RWPE2 (cell line): ENCODE measurements at regions not wholly inside any gene's neighbourhood (a gene's known extent, or its start where the extent isn't known, plus 50 kb on each side); places are given as distances from the start of the nearest gene placed in this dataset.

Experiments
- ATAC-seq: fragments of 200-7000 bp; cut with Tn5 transposase; 3 replicates; pipeline ENCODE4 v1.9.1; 2021; ENCODE audit warnings: low read depth
- DNase-seq: peaks from one replicate; pipeline ENCODE4 v3.0.0-alpha.2; 2020; ENCODE audit warnings: low spot score
- H3K27ac ChIP-seq: fragments of 450-650 bp; 2 replicates; pipeline ENCODE4 v1.5.1; 2017; ENCODE audit warnings: mild to moderate bottlenecking; ENCODE audit not compliant: poor library complexity, severe bottlenecking
- H3K27me3 ChIP-seq: fragments of 250-450 bp; sonication (Bioruptor Pico); 2 replicates; pipeline ENCODE4 v1.5.1; 2021; ENCODE audit warnings: mild to moderate bottlenecking, moderate library complexity; ENCODE audit not compliant: insufficient read depth, poor library complexity, severe bottlenecking
- H3K36me3 ChIP-seq: fragments of 250-450 bp; sonication (Bioruptor Pico); 2 replicates; pipeline ENCODE4 v1.5.1; 2020; ENCODE audit warnings: low read depth, mild to moderate bottlenecking, moderate library complexity
- H3K4me1 ChIP-seq: fragments of 250-450 bp; sonication (Bioruptor Pico); 2 replicates; pipeline ENCODE4 v1.5.1; 2021; ENCODE audit warnings: mild to moderate bottlenecking, moderate library complexity; ENCODE audit not compliant: insufficient read depth, poor library complexity, severe bottlenecking
- H3K4me3 ChIP-seq: fragments of 250-450 bp; sonication (Bioruptor Pico); 2 replicates; pipeline ENCODE4 v1.5.1; 2021; ENCODE audit warnings: mild to moderate bottlenecking, moderate library complexity; ENCODE audit not compliant: severe bottlenecking
- H3K9me3 ChIP-seq: fragments of 250-450 bp; sonication (Bioruptor Pico); 2 replicates; pipeline ENCODE4 v1.5.1; 2021; ENCODE audit warnings: mild to moderate bottlenecking, moderate library complexity; ENCODE audit not compliant: severe bottlenecking
- CTCF ChIP-seq: fragments of 450-650 bp; IDR thresholded peaks from one replicate; pipeline ENCODE4 v1.5.1; 2017; ENCODE audit warnings: mild to moderate bottlenecking, moderate library complexity; ENCODE audit not compliant: poor library complexity, severe bottlenecking

GRCh38 chr20:40958598-40958997 is 70.0 kb upstream of the TOP1 start:
- no peak for TF ChIP-seq CTCF
- Histone ChIP-seq H3K4me3 (no peak overlapping the region), H3K27me3 (no peaks in the 10 kb centered on the region), H3K4me1 (peaks cover 8% of the 10 kb centered on the region), H3K27ac (no peak overlapping the region), H3K36me3 (no peaks in the 10 kb centered on the region), H3K9me3 (no peaks in the 10 kb centered on the region)
- ATAC-seq (no peak), DNase-seq (peak; percentile 51)

GRCh38 chr20:40959325-40960092 is 69.1 kb upstream of the TOP1 start:
- no peak for ATAC-seq
- no peak for TF ChIP-seq CTCF
- Histone ChIP-seq H3K27me3 (no peaks in the 10 kb centered on the region), H3K4me3 (no peak overlapping the region), H3K9me3 (no peaks in the 10 kb centered on the region), H3K36me3 (no peaks in the 10 kb centered on the region), H3K4me1 (peaks cover 8% of the 10 kb centered on the region), H3K27ac (no peak overlapping the region)
- DNase-seq = peak; percentile 68

GRCh38 chr20:40960101-40960500 is 68.5 kb upstream of the TOP1 start:
- ATAC-seq (no peak), DNase-seq (peak; percentile 52)
- Histone ChIP-seq H3K27me3 (no peaks in the 10 kb centered on the region), H3K36me3 (no peaks in the 10 kb centered on the region), H3K9me3 (no peaks in the 10 kb centered on the region), H3K4me1 (peaks cover 8% of the 10 kb centered on the region), H3K4me3 (no peak overlapping the region), H3K27ac (no peak overlapping the region)
- TF ChIP-seq CTCF = no peak

GRCh38 chr20:40960521-40960956 is 68.1 kb upstream of the TOP1 start:
- no peak overlapping the region for H3K27ac ChIP-seq
- no peaks in the 10 kb centered on the region for H3K27me3 ChIP-seq
- no peaks in the 10 kb centered on the region for H3K36me3 ChIP-seq
- no peaks in the 10 kb centered on the region for H3K9me3 ChIP-seq
- H3K4me1 ChIP-seq = peaks cover 8% of the 10 kb centered on the region
- no peak for TF ChIP-seq CTCF
- no peak overlapping the region for H3K4me3 ChIP-seq
- peak; percentile 68 for DNase-seq
- ATAC-seq = no peak

- Histone ChIP-seq H3K9me3 (no peaks in the 10 kb centered on the region), H3K4me1 (peaks cover 8% of the 10 kb centered on the region), H3K36me3 (no peaks in the 10 kb centered on the region), H3K4me3 (no peak overlapping the region), H3K27me3 (no peaks in the 10 kb centered on the region), H3K27ac (no peak overlapping the region)
- DNase-seq = peak; percentile 66
- TF ChIP-seq CTCF = no peak
- no peak for ATAC-seq
These were observed 67.4 kb upstream of the TOP1 start for GRCh38 chr20:40961176-40961575.
